Putamen (tissue), 1 donor: ENCODE measurements at regions not wholly inside any gene's neighbourhood (a gene's known extent, or its start where the extent isn't known, plus 50 kb on each side); places are given as distances from the start of the nearest gene placed in this dataset.
"Not testable (repeated sequence)": the region's sequence is repeated elsewhere in the genome, so short reads cannot be mapped to it uniquely, and the experiment has no call there.

Source experiments
- DNase-seq: peaks from one replicate; pipeline ENCODE4 v3.0.0-alpha.2; 2016; ENCODE audit warnings: low spot score

- no peak for DNase-seq
These were observed 227.0 kb downstream of the ADAMTS15 start for GRCh38 chr11:130675371-130675821.

GRCh38 chr11:130675917-130676316 lies 227.5 kb downstream of the ADAMTS15 start:
- no peak for DNase-seq

GRCh38 chr11:130677486-130678153 lies 229.2 kb downstream of the ADAMTS15 start:
- DNase-seq = no peak

- DNase-seq = no peak
These were observed 230.8 kb downstream of the ADAMTS15 start for GRCh38 chr11:130679247-130679646.

- not testable (repeated sequence) for DNase-seq
These were observed 233.8 kb downstream of the SNX19 start for GRCh38 chr11:130682471-130682870.

- DNase-seq = no peak
These were observed 226.9 kb downstream of the SNX19 start for GRCh38 chr11:130689222-130689908.

GRCh38 chr11:130691581-130691980 lies 224.7 kb downstream of the SNX19 start:
- DNase-seq = no peak

GRCh38 chr11:130692220-130692619 lies 224.1 kb downstream of the SNX19 start:
- DNase-seq = no peak

- DNase-seq = no peak
These were observed 222.7 kb downstream of the SNX19 start for GRCh38 chr11:130693543-130693942.

- no peak for DNase-seq
These were observed 221.7 kb downstream of the SNX19 start for GRCh38 chr11:130694488-130695045.

GRCh38 chr11:130698174-130698573 lies 218.1 kb downstream of the SNX19 start:
- no peak for DNase-seq

GRCh38 chr11:130699561-130699960 lies 216.7 kb downstream of the SNX19 start:
- no peak for DNase-seq

- no peak for DNase-seq
These were observed 216.2 kb downstream of the SNX19 start for GRCh38 chr11:130700092-130700491.

GRCh38 chr11:130703489-130704190 lies 212.6 kb downstream of the SNX19 start:
- no peak for DNase-seq

- no peak for DNase-seq
These were observed 210.4 kb downstream of the SNX19 start for GRCh38 chr11:130705670-130706421.

GRCh38 chr11:130706572-130706971 lies 209.7 kb downstream of the SNX19 start:
- DNase-seq = no peak

GRCh38 chr11:130707217-130707616 lies 209.1 kb downstream of the SNX19 start:
- DNase-seq = no peak

GRCh38 chr11:130709531-130709930 lies 206.7 kb downstream of the SNX19 start:
- DNase-seq = no peak

GRCh38 chr11:130710021-130710420 lies 206.3 kb downstream of the SNX19 start:
- no peak for DNase-seq

- DNase-seq = no peak
These were observed 205.7 kb downstream of the SNX19 start for GRCh38 chr11:130710497-130711012.

GRCh38 chr11:130711193-130711592 lies 205.1 kb downstream of the SNX19 start:
- DNase-seq = no peak

- no peak for DNase-seq
These were observed 203.8 kb downstream of the SNX19 start for GRCh38 chr11:130712480-130712879.
